ENCODE measurements at regions not wholly inside any gene's neighbourhood (a gene's known extent, or its start where the extent isn't known, plus 50 kb on each side); places are given as distances from the start of the nearest gene placed in this dataset.

DNA sequence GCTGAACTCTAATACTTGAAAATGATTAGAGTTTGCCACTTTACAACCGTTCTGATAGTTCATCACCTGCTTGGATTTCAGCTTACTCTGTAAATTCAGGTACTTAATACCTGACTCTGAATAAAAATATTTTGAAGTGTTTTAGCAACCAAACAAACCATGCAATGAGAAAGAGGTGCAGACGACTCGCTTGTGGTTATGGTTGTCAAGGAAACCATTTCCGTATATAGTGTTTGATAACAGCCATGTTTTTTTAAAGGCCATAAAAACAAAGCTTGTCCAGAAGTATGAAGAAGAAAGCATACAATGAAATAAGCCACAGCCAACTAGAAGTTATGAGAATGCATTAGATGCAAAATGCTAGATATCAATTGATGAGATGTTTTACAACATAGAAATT, 167.2 kb upstream of the HMCN1 start:
- H2AFZ ChIP-seq (ENCODE audit: low read depth, low read length, severe bottlenecking): no peak overlapping the region

DNA sequence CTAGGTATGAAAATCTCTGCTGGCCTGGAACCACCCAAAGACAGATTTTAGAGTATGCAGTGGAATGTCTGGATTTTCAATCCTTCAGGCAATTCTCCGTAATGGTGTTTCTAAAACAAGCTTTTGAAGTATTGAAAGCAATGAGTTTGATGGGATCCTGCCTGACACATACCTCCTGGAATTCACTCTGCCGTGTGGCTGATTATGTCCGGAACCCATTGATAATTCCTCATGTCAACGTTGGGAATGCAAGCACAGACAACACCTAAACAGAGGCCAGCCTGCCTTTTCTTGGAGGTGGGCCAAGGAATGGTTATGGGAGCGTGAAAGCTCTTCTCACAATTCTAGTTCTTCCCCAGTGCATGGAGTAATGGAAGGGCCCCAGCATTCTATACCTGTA, 168.9 kb upstream of the HMCN1 start:
- no peak for TF ChIP-seq EZH2phosphoT487 (conservative IDR thresholded peaks at IDR 0.05; ENCODE audit: low read length)
- no peak for TF ChIP-seq CTCF (IDR thresholded peaks at IDR 0.05; ENCODE audit: insufficient read depth, low read length, poor library complexity, severe bottlenecking)
- Histone ChIP-seq H3K9ac (ENCODE audit: low read length) (no peak overlapping the region), H3K36me3 (ENCODE audit: low read length) (no peaks in the 10 kb centered on the region), H3K9me2 (replicated peaks; ENCODE audit: insufficient read depth, low read length) (no peaks in the 10 kb centered on the region), H3K4me3 (ENCODE audit: insufficient read depth, low read length, poor library complexity, severe bottlenecking) (no peak overlapping the region), H3K79me2 (ENCODE audit: insufficient read depth, low read length) (no peaks in the 10 kb centered on the region), H3K27ac (ENCODE audit: low read depth, low read length) (no peak overlapping the region), H4K20me1 (ENCODE audit: low read depth, low read length) (no peaks in the 10 kb centered on the region), H3F3A (ENCODE audit: insufficient read depth) (no peaks in the 10 kb centered on the region), H2AFZ (ENCODE audit: low read depth, low read length, severe bottlenecking) (no peak overlapping the region), H3K9me3 (ENCODE audit: insufficient read depth, low read length) (no peaks in the 10 kb centered on the region), H3K27me3 (ENCODE audit: low read length) (no peaks in the 10 kb centered on the region), H3K4me2 (ENCODE audit: low read depth, low read length, poor library complexity, severe bottlenecking) (no peak overlapping the region)

More for the DNA sequence above, 167.2 kb upstream of the HMCN1 start:
- no peaks in the 10 kb centered on the region for H3K79me2 ChIP-seq (ENCODE audit: insufficient read depth, low read length)
- H3F3A ChIP-seq (ENCODE audit: insufficient read depth): no peaks in the 10 kb centered on the region
- H3K9me3 ChIP-seq (ENCODE audit: insufficient read depth, low read length): no peaks in the 10 kb centered on the region
- no peaks in the 10 kb centered on the region for H3K27me3 ChIP-seq (ENCODE audit: low read length)
- H3K4me3 ChIP-seq (ENCODE audit: insufficient read depth, low read length, poor library complexity, severe bottlenecking): no peak overlapping the region
- peak overlapping the region; percentile 12 for H3K4me2 ChIP-seq (ENCODE audit: low read depth, low read length, poor library complexity, severe bottlenecking)
- no peak overlapping the region for H3K27ac ChIP-seq (ENCODE audit: low read depth, low read length)
- no peaks in the 10 kb centered on the region for H3K36me3 ChIP-seq (ENCODE audit: low read length)
- TF ChIP-seq EZH2phosphoT487 (conservative IDR thresholded peaks at IDR 0.05; ENCODE audit: low read length): no peak
- no peak for TF ChIP-seq CTCF (IDR thresholded peaks at IDR 0.05; ENCODE audit: insufficient read depth, low read length, poor library complexity, severe bottlenecking)
- H3K9ac ChIP-seq (ENCODE audit: low read length): no peak overlapping the region
- no peaks in the 10 kb centered on the region for H3K9me2 ChIP-seq (replicated peaks; ENCODE audit: insufficient read depth, low read length)
- no peaks in the 10 kb centered on the region for H4K20me1 ChIP-seq (ENCODE audit: low read depth, low read length)

DNA sequence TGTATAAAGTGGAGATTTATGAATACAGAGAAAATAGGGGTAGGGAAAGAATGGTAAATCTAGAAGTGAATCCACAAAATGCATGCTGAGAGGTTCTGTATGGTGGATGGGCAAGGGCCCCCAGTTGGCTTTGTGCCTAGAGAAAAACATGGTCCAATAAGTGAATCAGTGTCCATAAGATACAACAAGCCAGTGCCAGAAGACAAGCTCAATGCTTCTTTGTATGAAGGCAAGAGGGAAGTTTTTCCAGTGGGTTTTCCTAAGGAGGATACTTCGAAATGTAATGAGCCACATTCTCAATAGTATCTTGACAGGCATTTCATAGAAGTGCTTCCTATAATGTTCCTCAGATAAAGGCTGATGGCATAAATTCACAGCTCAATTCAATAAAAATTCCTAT, 169.4 kb upstream of the HMCN1 start:
- Histone ChIP-seq H3K27ac (ENCODE audit: low read depth, low read length) (no peak overlapping the region), H3K9me2 (replicated peaks; ENCODE audit: insufficient read depth, low read length) (no peaks in the 10 kb centered on the region), H3K79me2 (ENCODE audit: insufficient read depth, low read length) (no peaks in the 10 kb centered on the region), H3K36me3 (ENCODE audit: low read length) (no peaks in the 10 kb centered on the region), H3F3A (ENCODE audit: insufficient read depth) (no peaks in the 10 kb centered on the region), H3K9me3 (ENCODE audit: insufficient read depth, low read length) (no peaks in the 10 kb centered on the region), H2AFZ (ENCODE audit: low read depth, low read length, severe bottlenecking) (no peak overlapping the region), H3K9ac (ENCODE audit: low read length) (no peak overlapping the region), H3K4me2 (ENCODE audit: low read depth, low read length, poor library complexity, severe bottlenecking) (no peak overlapping the region), H4K20me1 (ENCODE audit: low read depth, low read length) (no peaks in the 10 kb centered on the region), H3K4me3 (ENCODE audit: insufficient read depth, low read length, poor library complexity, severe bottlenecking) (no peak overlapping the region), H3K27me3 (ENCODE audit: low read length) (no peaks in the 10 kb centered on the region)
- TF ChIP-seq EZH2phosphoT487 (conservative IDR thresholded peaks at IDR 0.05; ENCODE audit: low read length) (no peak), CTCF (IDR thresholded peaks at IDR 0.05; ENCODE audit: insufficient read depth, low read length, poor library complexity, severe bottlenecking) (no peak)

Data from SU-DHL-6 (cell line).